Activated CD4-positive, alpha-beta T cell treated with anti-CD3 and anti-CD28 coated beads for 36 hours (primary cell): ENCODE measurements at regions not wholly inside any gene's neighbourhood (a gene's known extent, or its start where the extent isn't known, plus 50 kb on each side); places are given as distances from the start of the nearest gene placed in this dataset.

Experiments used
- ATAC-seq: fragments of 200-7000 bp; cut with Tn5 transposase; one replicate; pipeline ENCODE4 v1.10.0; 2021; ENCODE audit warnings: mild to moderate bottlenecking, moderate library complexity
- CTCF ChIA-PET: fragments of 350-600 bp; sonication (Branson Sonifier 250); formaldehyde crosslinking; loops from one replicate; lab custom pipeline; 2021; ENCODE audit warnings: antibody characterized with exemption; lab: Charles Lee
- POLR2A ChIA-PET: fragments of 350-600 bp; sonication (Branson Sonifier 250); formaldehyde crosslinking; loops from one replicate; lab custom pipeline; 2021; ENCODE audit warnings: antibody characterized with exemption, inconsistent platforms; lab: Charles Lee
- DNase-seq: peaks from one replicate; pipeline ENCODE4 v3.0.0-alpha.2; 2020
- H3K27ac Mint-ChIP-seq: one replicate; pipeline ENCODE4 v1.8.0; 2021; ENCODE audit warnings: mixed read lengths
- H3K27me3 Mint-ChIP-seq: one replicate; pipeline ENCODE4 v1.8.0; 2021; ENCODE audit warnings: mixed read lengths
- H3K36me3 Mint-ChIP-seq: one replicate; pipeline ENCODE4 v1.8.0; 2021; ENCODE audit warnings: low read depth, mixed read lengths
- H3K4me1 Mint-ChIP-seq: one replicate; pipeline ENCODE4 v1.8.0; 2021; ENCODE audit warnings: mixed read lengths
- H3K4me3 Mint-ChIP-seq: one replicate; pipeline ENCODE4 v1.8.0; 2021; ENCODE audit warnings: mild to moderate bottlenecking, moderate library complexity, mixed read lengths
- H3K9me3 Mint-ChIP-seq: one replicate; pipeline ENCODE4 v1.8.0; 2021; ENCODE audit warnings: low read depth, mixed read lengths
- intact Hi-C, 2 experiments: fragments of 100-400 bp; cut with DNase I in 1 of 2; cut with micrococcal nuclease in 1 of 2; formaldehyde crosslinking; loops; one replicate each; pipeline versions ENCODE4 v1.14.2 to v1.15.1; 2022 to 2024; cut with DNase I, micrococcal nuclease

GRCh38 chr4:54897590-54897989 lies 227.8 kb downstream of the KDR start:
- no peak overlapping the region for H3K27ac Mint-ChIP-seq
- ATAC-seq, result no peak
- no peak overlapping the region for H3K4me3 Mint-ChIP-seq
- CTCF ChIA-PET, result no interaction called here
- POLR2A ChIA-PET, result no interaction called here
- no peak for DNase-seq
- intact Hi-C loops, result no loop called here
- no peaks in the 10 kb centered on the region for H3K36me3 Mint-ChIP-seq
- H3K4me1 Mint-ChIP-seq, result no peaks in the 10 kb centered on the region
- H3K9me3 Mint-ChIP-seq, result no peaks in the 10 kb centered on the region
- peaks cover 3% of the 10 kb centered on the region for H3K27me3 Mint-ChIP-seq

- Mint-ChIP-seq H3K4me3 (no peak overlapping the region), H3K36me3 (no peaks in the 10 kb centered on the region)
- POLR2A ChIA-PET, result no interaction called here
These were observed 224.9 kb downstream of the KIT start for GRCh38 chr4:54882616-54883015.

DNA sequence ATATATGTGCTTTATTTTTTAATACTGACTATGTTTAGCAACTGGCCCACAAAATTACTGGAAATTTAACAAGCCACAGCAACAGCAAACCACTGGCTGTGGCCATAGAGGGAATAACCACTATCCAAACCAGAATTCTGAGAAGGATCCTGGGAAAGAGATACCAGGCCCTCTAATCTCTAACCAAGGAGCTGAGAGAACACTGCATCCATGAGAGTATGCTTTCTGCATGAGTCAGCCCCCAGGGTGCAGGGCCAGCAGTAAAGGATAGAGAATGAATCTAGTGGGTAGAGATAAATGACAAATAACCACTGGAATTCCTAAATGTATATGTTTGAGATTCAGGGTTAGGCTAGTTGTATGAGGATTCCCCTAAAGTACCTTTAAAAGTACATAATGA lies 221.8 kb downstream of the KIT start:
- ATAC-seq, result no peak
- Mint-ChIP-seq H3K4me3 (no peak overlapping the region), H3K36me3 (no peaks in the 10 kb centered on the region), H3K9me3 (no peaks in the 10 kb centered on the region), H3K27ac (no peak overlapping the region), H3K4me1 (no peaks in the 10 kb centered on the region), H3K27me3 (peaks cover 1% of the 10 kb centered on the region)
- POLR2A ChIA-PET, result no interaction called here
- intact Hi-C loops, result no loop called here
- DNase-seq, result no peak
- CTCF ChIA-PET, result no interaction called here

More at GRCh38 chr4:54882616-54883015, 224.9 kb downstream of the KIT start:
- CTCF ChIA-PET, result no interaction called here
- H3K27ac Mint-ChIP-seq, result no peak overlapping the region
- ATAC-seq, result no peak
- no peaks in the 10 kb centered on the region for H3K4me1 Mint-ChIP-seq
- no peak for DNase-seq
- H3K27me3 Mint-ChIP-seq, result peaks cover 1% of the 10 kb centered on the region
- intact Hi-C loops, result no loop called here
- peaks cover 1% of the 10 kb centered on the region for H3K9me3 Mint-ChIP-seq

- DNase-seq (no peak), ATAC-seq (no peak)
- intact Hi-C loops, result no loop called here
- Mint-ChIP-seq H3K27ac (no peak overlapping the region), H3K36me3 (no peaks in the 10 kb centered on the region), H3K27me3 (peaks cover 1% of the 10 kb centered on the region), H3K4me1 (no peaks in the 10 kb centered on the region), H3K9me3 (no peaks in the 10 kb centered on the region), H3K4me3 (no peak overlapping the region)
- ChIA-PET POLR2A (no interaction called here), CTCF (interaction anchor here (0.7 kb wide), 1 partner anchor 758 kb away, joined by 4 read pairs; no protein-coding TSS in a partner anchor)
These were observed 219.2 kb downstream of the KIT start for GRCh38 chr4:54877006-54877405.

DNA sequence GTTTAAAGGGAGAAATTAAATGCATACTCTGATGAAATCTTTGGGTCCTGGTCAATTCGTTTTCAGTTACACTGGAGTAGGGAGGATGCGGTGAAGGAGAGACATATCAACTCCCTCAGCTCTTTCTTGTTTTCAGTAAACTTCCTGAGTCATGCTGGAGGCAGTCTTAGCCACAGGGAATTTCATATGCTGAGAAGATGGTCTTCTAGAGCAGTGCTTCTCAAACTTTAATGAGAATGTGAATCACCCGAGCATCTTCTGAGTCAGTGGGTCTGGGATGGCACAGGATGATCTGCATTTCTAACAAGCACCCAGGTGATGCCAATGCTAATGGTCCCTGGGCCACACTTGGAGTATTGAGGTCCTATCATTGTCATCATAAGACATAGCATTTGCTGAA lies 214.5 kb downstream of the KIT start:
- ChIA-PET CTCF (no interaction called here), POLR2A (no interaction called here)
- Mint-ChIP-seq H3K27me3 (no peaks in the 10 kb centered on the region), H3K36me3 (no peaks in the 10 kb centered on the region), H3K4me1 (no peaks in the 10 kb centered on the region), H3K9me3 (no peaks in the 10 kb centered on the region), H3K4me3 (no peak overlapping the region), H3K27ac (no peak overlapping the region)
- no peak for ATAC-seq
- no peak for DNase-seq
- intact Hi-C loops, result no loop called here

- Mint-ChIP-seq H3K9me3 (no peaks in the 10 kb centered on the region), H3K4me3 (no peak overlapping the region), H3K27ac (no peak overlapping the region), H3K27me3 (no peaks in the 10 kb centered on the region), H3K36me3 (no peaks in the 10 kb centered on the region), H3K4me1 (no peaks in the 10 kb centered on the region)
- intact Hi-C loops, result no loop called here
- no peak for ATAC-seq
- no peak for DNase-seq
- CTCF ChIA-PET, result no interaction called here
- POLR2A ChIA-PET, result no interaction called here
These were observed 206.0 kb downstream of the KIT start for GRCh38 chr4:54863571-54864255.

DNA sequence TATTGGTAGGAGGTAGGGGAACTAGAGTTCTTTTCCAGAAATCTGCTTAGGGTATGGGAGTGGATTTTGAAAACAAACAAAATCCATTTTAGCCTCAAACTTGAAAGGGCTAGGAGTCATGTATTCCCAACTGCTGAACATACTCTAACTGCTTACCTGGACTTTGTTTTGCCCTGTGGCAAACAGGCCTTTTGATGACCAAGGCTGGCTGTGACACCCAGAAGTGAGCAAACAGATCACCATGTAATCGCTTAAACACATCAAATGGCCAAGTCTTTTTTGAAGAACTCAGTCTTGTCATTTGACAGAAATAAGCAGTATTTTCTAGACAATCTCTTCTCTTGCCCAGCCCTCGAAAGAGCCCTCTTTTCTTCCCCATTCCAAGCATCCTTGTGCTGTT lies 203.4 kb downstream of the KIT start:
- CTCF ChIA-PET, result no interaction called here
- POLR2A ChIA-PET, result no interaction called here
- H3K27me3 Mint-ChIP-seq, result no peaks in the 10 kb centered on the region
- intact Hi-C loops, result no loop called here
- no peaks in the 10 kb centered on the region for H3K4me1 Mint-ChIP-seq
- no peaks in the 10 kb centered on the region for H3K9me3 Mint-ChIP-seq
- no peaks in the 10 kb centered on the region for H3K36me3 Mint-ChIP-seq
- DNase-seq (no peak), ATAC-seq (no peak)
- H3K27ac Mint-ChIP-seq, result no peak overlapping the region
- H3K4me3 Mint-ChIP-seq, result no peak overlapping the region

DNA sequence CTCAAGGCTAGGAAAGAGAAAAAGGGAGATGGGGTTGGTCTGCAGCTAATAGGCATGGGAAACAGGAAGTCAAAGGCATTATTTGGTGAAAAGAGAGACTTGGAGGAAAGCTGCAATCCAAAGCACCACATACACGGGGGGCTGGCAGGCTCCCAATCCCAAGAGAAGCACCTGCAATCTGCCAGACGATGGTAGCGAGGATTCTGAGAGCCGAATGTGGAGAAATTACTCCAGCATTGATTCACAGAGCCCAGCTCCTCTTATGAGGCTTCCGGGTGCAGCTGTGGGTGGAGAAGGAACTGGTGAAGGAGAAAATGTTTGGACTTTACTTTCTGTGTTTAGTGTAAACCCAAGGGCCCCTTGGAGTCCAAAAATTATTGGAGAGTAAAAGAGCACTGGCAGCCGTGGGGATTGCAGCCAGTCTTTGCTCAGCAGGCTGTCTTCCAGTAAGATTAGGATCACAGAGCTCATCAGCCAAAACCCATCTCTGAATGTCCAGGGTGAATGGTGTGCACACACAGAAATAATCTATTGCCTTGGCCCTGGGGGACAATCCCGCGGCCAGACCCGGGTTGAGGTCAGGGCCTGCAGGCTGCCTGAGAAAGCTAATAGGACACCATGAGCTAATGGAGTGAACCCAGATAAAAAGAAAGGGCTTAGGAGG lies 197.6 kb downstream of the KIT start:
- Mint-ChIP-seq H3K27me3 (no peaks in the 10 kb centered on the region), H3K4me1 (no peaks in the 10 kb centered on the region), H3K36me3 (no peaks in the 10 kb centered on the region), H3K27ac (no peak overlapping the region), H3K4me3 (no peak overlapping the region), H3K9me3 (no peaks in the 10 kb centered on the region)
- intact Hi-C loops, result no loop called here
- CTCF ChIA-PET, result no interaction called here
- DNase-seq (no peak), ATAC-seq (no peak)
- POLR2A ChIA-PET, result interaction anchor here (0.6 kb wide), 1 partner anchor 74 kb away, joined by 3 read pairs; no protein-coding TSS in a partner anchor

- POLR2A ChIA-PET, result no interaction called here
- CTCF ChIA-PET, result no interaction called here
- ATAC-seq (no peak), DNase-seq (no peak)
- Mint-ChIP-seq H3K36me3 (no peaks in the 10 kb centered on the region), H3K27me3 (no peaks in the 10 kb centered on the region), H3K9me3 (no peaks in the 10 kb centered on the region), H3K4me3 (no peak overlapping the region), H3K4me1 (no peaks in the 10 kb centered on the region), H3K27ac (no peak overlapping the region)
- intact Hi-C loops, result no loop called here
These were observed 194.8 kb downstream of the KIT start for GRCh38 chr4:54852602-54853001.

DNA sequence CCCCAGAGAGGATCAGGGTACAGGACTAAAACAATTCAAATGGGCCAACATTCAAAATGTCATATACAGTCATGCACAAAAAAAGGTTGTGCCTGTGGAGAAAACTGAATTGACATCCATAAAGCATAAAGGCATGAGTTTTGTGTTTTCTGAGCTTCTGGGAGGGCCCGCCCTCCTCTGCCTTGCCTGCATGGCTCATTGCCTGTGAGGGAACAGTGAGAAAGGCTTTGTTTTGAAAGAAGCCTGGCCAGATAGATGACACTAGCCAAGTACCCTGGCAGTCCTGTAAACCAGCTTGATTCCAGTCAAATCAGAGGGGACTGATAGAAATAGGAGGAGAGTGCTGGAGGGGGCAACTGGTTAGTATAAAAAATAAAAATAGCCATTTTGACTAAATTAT lies 194.3 kb downstream of the KIT start:
- no peak overlapping the region for H3K27ac Mint-ChIP-seq
- DNase-seq, result no peak
- CTCF ChIA-PET, result no interaction called here
- no peak overlapping the region for H3K4me3 Mint-ChIP-seq
- H3K27me3 Mint-ChIP-seq, result no peaks in the 10 kb centered on the region
- POLR2A ChIA-PET, result no interaction called here
- no peak for ATAC-seq
- no peaks in the 10 kb centered on the region for H3K36me3 Mint-ChIP-seq
- intact Hi-C loops, result no loop called here
- H3K4me1 Mint-ChIP-seq, result no peaks in the 10 kb centered on the region
- H3K9me3 Mint-ChIP-seq, result no peaks in the 10 kb centered on the region

DNA sequence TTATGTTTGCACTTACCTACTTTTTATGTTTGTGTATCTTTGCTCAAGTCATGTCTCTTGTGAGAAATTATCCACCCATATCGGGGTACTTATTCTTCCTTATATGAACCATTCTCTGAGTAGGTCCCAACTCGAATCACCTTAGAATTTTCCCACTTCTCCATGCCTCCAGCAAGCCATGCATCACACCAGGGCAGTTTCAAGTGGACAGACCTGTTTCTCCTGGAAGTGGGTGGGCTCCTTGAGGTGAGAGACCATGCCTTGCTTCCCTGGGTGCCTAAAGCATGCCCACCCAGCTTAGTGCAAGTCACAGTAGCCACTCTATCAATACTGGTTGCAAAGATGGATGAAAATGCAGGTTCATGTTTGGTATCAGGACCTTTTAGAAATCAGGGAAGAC lies 187.2 kb downstream of the KIT start:
- H3K4me1 Mint-ChIP-seq, result peaks cover 2% of the 10 kb centered on the region

GRCh38 chr4:54843946-54844345 lies 186.2 kb downstream of the KIT start:
- Mint-ChIP-seq H3K4me3 (no peak overlapping the region), H3K9me3 (no peaks in the 10 kb centered on the region), H3K27ac (no peak overlapping the region), H3K36me3 (no peaks in the 10 kb centered on the region), H3K4me1 (peaks cover 2% of the 10 kb centered on the region), H3K27me3 (no peaks in the 10 kb centered on the region)
- DNase-seq (no peak), ATAC-seq (no peak)
- POLR2A ChIA-PET, result no interaction called here
- intact Hi-C loops, result loop anchor here in 1 of 2 experiments (10.0 kb wide), 1 partner anchor 529 kb away; no protein-coding TSS in a partner anchor
- CTCF ChIA-PET, result no interaction called here

More for the DNA sequence above, 187.2 kb downstream of the KIT start:
- Mint-ChIP-seq H3K36me3 (no peaks in the 10 kb centered on the region), H3K4me3 (no peak overlapping the region), H3K9me3 (no peaks in the 10 kb centered on the region), H3K27me3 (no peaks in the 10 kb centered on the region), H3K27ac (no peak overlapping the region)
- no peak for DNase-seq
- POLR2A ChIA-PET, result no interaction called here
- CTCF ChIA-PET, result no interaction called here
- intact Hi-C loops, result loop anchor here in 1 of 2 experiments (10.0 kb wide), 1 partner anchor 530 kb away; no protein-coding TSS in a partner anchor
- no peak for ATAC-seq
